ENCODE measurements at regions not wholly inside any gene's neighbourhood (a gene's known extent, or its start where the extent isn't known, plus 50 kb on each side); places are given as distances from the start of the nearest gene placed in this dataset.

- peak; percentile 82 for DNase-seq
These were observed 1312.2 kb upstream of the ACVR2A start for GRCh38 chr2:146532509-146533147.

GRCh38 chr2:146532009-146532408 lies 1312.8 kb upstream of the ACVR2A start:
- peak; percentile 77 for DNase-seq

GRCh38 chr2:146530886-146531285 lies 1313.9 kb upstream of the ACVR2A start:
- DNase-seq = no peak

GRCh38 chr2:146527166-146527565 lies 1317.7 kb upstream of the ACVR2A start:
- no peak for DNase-seq

GRCh38 chr2:146523196-146523595 lies 1321.6 kb upstream of the ACVR2A start:
- peak; percentile 17 for DNase-seq

- DNase-seq = no peak
These were observed 1338.0 kb upstream of the ACVR2A start for GRCh38 chr2:146506851-146507250.

GRCh38 chr2:146503366-146503765 lies 1341.5 kb upstream of the ACVR2A start:
- no peak for DNase-seq

- no peak for DNase-seq
These were observed 1348.6 kb upstream of the ACVR2A start for GRCh38 chr2:146496248-146496647.

GRCh38 chr2:146489386-146489785 lies 1355.4 kb upstream of the ACVR2A start:
- DNase-seq = no peak

- no peak for DNase-seq
These were observed 1363.2 kb upstream of the ACVR2A start for GRCh38 chr2:146481629-146482028.

GRCh38 chr2:146477383-146477782 lies 1367.4 kb upstream of the ACVR2A start:
- DNase-seq = no peak

- DNase-seq = no peak
These were observed 1376.3 kb upstream of the ACVR2A start for GRCh38 chr2:146468578-146468977.

- no peak for DNase-seq
These were observed 1377.4 kb upstream of the ACVR2A start for GRCh38 chr2:146467425-146467824.

GRCh38 chr2:146465460-146465859 lies 1379.4 kb upstream of the ACVR2A start:
- DNase-seq = no peak

- no peak for DNase-seq
These were observed 1383.8 kb upstream of the ACVR2A start for GRCh38 chr2:146461068-146461467.

GRCh38 chr2:146458585-146458984 lies 1386.2 kb upstream of the ACVR2A start:
- no peak for DNase-seq

- DNase-seq = no peak
These were observed 1387.6 kb upstream of the ACVR2A start for GRCh38 chr2:146457221-146457620.

GRCh38 chr2:146455325-146455724 lies 1389.5 kb upstream of the ACVR2A start:
- DNase-seq = no peak

- no peak for DNase-seq
These were observed 1392.9 kb upstream of the ACVR2A start for GRCh38 chr2:146451972-146452371.

- DNase-seq = no peak
These were observed 1394.7 kb upstream of the ACVR2A start for GRCh38 chr2:146450131-146450530.

- DNase-seq = no peak
These were observed 1399.8 kb upstream of the ACVR2A start for GRCh38 chr2:146444987-146445386.

- DNase-seq = no peak
These were observed 1400.7 kb upstream of the ACVR2A start for GRCh38 chr2:146444085-146444484.

- no peak for DNase-seq
These were observed 1406.6 kb upstream of the ACVR2A start for GRCh38 chr2:146438246-146438645.

GRCh38 chr2:146437712-146438111 lies 1407.1 kb upstream of the ACVR2A start:
- no peak for DNase-seq

- DNase-seq = no peak
These were observed 1411.5 kb upstream of the ACVR2A start for GRCh38 chr2:146433116-146433875.

Data from NCI-H82 (cell line).